HL-60 (cell line): ENCODE measurements at regions not wholly inside any gene's neighbourhood (a gene's known extent, or its start where the extent isn't known, plus 50 kb on each side); places are given as distances from the start of the nearest gene placed in this dataset.

Source experiments
- POLR2AphosphoS5 ChIP-seq: IDR thresholded peaks from 2 replicates; pipeline ENCODE4 v1.6.1; 2012; ENCODE audit warnings: low read depth
- TF ChIP-seq, protein P1 (sequence below): IDR thresholded peaks from one replicate; pipeline ENCODE4 v1.5.1; 2011; ENCODE audit warnings: low read length, control low read depth, inconsistent platforms; ENCODE audit not compliant: insufficient read depth

DNA sequence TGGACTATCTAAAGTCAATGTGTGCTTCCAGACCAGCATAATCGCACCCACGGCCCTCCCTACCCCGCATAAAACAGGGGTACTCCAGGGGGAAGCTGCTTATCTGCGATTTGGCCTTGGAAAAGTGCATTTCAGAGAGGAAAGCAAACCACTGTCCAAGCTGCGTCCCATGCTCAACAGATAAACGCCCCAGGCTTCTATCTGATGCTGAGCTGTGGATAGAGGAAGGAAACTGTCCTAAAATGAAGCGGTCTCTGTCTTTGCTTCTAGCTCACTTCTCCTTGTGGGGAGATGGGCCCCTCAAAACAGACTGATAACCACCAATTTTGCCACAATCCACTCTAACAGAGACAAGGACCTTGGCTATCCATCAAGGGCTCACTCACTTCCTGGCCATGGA is 160.5 kb upstream of the TNRC6C start:
- TF ChIP-seq POLR2AphosphoS5: no peak
- TF ChIP-seq, protein P1, sequence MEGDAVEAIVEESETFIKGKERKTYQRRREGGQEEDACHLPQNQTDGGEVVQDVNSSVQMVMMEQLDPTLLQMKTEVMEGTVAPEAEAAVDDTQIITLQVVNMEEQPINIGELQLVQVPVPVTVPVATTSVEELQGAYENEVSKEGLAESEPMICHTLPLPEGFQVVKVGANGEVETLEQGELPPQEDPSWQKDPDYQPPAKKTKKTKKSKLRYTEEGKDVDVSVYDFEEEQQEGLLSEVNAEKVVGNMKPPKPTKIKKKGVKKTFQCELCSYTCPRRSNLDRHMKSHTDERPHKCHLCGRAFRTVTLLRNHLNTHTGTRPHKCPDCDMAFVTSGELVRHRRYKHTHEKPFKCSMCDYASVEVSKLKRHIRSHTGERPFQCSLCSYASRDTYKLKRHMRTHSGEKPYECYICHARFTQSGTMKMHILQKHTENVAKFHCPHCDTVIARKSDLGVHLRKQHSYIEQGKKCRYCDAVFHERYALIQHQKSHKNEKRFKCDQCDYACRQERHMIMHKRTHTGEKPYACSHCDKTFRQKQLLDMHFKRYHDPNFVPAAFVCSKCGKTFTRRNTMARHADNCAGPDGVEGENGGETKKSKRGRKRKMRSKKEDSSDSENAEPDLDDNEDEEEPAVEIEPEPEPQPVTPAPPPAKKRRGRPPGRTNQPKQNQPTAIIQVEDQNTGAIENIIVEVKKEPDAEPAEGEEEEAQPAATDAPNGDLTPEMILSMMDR: no peak
